GM12864 (cell line): ENCODE measurements at regions not wholly inside any gene's neighbourhood (a gene's known extent, or its start where the extent isn't known, plus 50 kb on each side); places are given as distances from the start of the nearest gene placed in this dataset.

Experiments used
- DNase-seq: peaks from one replicate; pipeline ENCODE4 v3.0.0-alpha.2; 2011; ENCODE audit warnings: low read depth
- H3K4me3 ChIP-seq: 2 replicates; pipeline ENCODE4 v1.5.1; 2011; ENCODE audit warnings: mild to moderate bottlenecking, low read depth, low read length, control low read depth
- TF ChIP-seq, protein P1 (sequence below): IDR thresholded peaks from 2 replicates; pipeline ENCODE4 v1.5.1; 2011; ENCODE audit warnings: low read depth, mild to moderate bottlenecking, moderate library complexity, low read length, control low read depth, inconsistent platforms; ENCODE audit errors: missing control alignments

DNA sequence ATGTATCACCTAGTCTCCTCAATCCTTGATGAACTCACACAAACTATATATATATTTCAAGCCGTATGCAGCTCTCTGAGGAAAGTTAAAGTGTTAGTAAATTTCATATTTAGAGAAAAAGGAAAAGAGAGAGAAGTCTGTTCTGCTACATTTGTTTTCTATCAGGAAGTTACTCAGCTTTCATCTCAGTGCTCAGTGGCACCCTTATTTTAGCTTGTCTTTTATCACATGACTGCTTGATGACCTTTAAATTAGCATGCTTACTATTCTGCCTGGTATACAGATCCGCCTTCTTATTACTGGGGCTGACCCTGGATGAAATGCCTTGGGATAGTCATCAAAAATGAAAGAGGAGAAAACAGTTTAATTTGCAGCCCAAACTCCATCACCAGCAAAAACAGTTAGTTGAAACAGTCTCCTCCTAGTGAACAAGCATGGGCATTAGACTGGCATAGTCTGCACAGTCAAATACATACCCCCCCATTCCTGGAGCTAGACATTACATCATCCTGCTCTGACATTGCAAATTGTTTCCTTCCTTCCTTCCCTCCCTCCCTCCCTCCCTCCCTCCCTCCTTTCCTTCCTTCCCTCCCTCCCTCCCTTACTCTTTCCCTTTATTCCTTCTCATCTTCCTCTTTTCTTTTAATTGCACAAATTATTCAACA, 215.7 kb downstream of the TMEM182 start:
- DNase-seq = no peak
- no peak overlapping the region for H3K4me3 ChIP-seq
- TF ChIP-seq, protein P1, sequence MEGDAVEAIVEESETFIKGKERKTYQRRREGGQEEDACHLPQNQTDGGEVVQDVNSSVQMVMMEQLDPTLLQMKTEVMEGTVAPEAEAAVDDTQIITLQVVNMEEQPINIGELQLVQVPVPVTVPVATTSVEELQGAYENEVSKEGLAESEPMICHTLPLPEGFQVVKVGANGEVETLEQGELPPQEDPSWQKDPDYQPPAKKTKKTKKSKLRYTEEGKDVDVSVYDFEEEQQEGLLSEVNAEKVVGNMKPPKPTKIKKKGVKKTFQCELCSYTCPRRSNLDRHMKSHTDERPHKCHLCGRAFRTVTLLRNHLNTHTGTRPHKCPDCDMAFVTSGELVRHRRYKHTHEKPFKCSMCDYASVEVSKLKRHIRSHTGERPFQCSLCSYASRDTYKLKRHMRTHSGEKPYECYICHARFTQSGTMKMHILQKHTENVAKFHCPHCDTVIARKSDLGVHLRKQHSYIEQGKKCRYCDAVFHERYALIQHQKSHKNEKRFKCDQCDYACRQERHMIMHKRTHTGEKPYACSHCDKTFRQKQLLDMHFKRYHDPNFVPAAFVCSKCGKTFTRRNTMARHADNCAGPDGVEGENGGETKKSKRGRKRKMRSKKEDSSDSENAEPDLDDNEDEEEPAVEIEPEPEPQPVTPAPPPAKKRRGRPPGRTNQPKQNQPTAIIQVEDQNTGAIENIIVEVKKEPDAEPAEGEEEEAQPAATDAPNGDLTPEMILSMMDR = no peak

DNA sequence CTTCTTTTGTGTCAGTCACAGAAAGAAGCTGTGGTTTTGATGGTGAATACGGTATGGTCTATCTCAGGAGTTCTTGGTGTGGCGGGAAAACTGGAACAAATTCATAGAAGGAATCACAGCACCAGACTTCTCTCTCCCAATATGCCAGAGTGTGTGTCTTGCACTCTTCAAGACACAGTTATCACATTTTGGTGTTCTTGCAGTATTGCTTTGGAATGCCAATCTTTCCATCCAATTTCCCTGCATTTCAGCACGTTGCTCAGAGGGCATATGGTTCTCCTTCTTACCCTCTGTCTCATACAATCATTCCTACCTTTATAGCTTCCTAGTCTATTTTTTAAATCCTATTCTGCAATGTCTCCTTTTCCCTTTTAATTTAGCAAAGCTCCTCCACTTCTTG, 216.3 kb downstream of the TMEM182 start:
- TF ChIP-seq, protein P1 = no peak
- no peak overlapping the region for H3K4me3 ChIP-seq
- DNase-seq = no peak

DNA sequence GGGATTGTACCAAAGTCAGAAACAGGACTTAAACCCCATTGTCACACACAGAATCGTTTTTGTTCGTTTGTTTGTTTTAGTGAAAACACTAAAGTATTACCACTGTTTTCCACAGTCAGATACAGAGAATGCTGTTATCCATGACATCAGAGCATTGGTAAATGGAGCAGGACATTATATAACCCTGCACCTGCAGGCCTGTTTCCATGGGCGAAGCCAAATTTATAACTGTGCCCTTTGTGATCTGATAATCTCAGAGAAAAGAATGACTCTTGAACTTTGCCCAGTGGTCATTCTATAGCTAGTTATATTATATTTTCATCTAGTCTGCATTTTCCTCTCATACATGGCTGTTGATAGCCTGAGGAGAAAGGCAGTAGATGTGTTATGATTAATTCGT, 217.6 kb downstream of the TMEM182 start:
- TF ChIP-seq, protein P1 = no peak
- DNase-seq = no peak

DNA sequence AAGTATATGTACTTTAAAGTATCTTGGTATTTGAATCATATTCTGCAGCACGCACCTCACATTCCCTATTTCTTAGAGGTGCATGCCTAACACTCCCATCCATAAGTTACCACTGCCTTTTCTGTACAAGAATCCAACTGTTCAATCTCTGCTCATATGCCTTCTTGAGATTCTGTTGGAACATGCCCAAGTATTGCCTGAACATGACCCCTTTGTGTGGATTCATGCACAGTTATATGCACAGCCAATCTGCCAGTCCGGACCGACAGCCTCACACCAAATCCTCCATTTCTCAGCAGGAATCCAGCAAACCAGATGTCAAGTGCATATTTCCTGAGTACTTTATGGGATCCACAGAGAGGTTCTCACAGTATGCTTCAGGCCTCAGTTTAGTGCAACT, 222.0 kb downstream of the TMEM182 start:
- TF ChIP-seq, protein P1 = no peak
- no peak for DNase-seq
- no peak overlapping the region for H3K4me3 ChIP-seq

More for the DNA sequence above, 217.6 kb downstream of the TMEM182 start:
- H3K4me3 ChIP-seq = no peak overlapping the region

DNA sequence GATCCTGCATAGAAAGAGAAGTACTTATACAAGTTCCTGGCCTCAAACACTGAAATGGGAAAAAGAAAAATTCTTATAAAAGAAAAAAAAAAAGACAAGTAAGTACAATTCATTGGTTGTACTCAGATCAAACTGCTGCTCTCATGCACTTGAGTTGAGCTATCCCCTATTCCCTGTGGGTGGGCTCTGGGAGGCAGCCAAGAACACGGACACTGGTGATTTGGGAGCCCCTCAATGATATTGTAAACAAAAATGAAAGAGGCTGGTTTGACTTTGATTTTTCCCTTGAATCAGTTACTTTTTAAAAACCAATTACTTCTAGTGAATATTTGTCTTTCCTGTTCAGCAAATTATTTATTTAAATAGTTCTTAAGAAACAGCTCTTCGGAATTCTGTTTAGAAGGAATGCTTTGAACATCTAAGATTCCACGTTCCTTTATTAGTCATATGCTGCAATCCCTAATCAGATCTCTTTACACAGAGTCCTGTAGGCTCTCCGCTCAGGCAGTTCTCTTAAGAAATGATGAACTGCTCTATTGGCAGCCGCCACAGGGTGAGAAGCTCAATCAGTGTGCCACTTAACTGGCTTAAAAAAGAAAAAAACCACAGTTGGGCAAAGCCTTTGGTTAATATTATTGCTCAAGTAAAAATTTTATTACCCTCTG, 225.1 kb downstream of the TMEM182 start:
- TF ChIP-seq, protein P1 = no peak
- H3K4me3 ChIP-seq = no peak overlapping the region
- DNase-seq = no peak

DNA sequence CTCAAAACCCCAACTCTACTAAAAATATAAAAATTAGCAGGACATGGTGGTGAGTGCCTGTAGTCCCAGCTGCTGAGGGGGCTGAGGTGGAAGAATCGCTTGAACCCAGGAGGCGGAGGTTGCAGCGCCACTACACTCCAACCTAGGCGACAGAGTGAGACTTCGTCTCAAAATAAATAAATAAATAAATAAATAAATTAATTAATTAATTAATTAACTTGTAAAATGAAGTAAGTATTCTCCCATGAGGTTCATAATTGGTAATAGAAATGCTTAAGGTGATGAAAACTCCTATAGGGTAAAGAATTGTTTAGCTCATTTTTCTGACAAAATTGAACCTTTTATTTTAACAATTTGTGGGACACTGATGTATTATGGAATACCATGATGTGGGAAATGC, 230.8 kb downstream of the TMEM182 start:
- TF ChIP-seq, protein P1 = no peak
- no peak for DNase-seq
- no peak overlapping the region for H3K4me3 ChIP-seq

DNA sequence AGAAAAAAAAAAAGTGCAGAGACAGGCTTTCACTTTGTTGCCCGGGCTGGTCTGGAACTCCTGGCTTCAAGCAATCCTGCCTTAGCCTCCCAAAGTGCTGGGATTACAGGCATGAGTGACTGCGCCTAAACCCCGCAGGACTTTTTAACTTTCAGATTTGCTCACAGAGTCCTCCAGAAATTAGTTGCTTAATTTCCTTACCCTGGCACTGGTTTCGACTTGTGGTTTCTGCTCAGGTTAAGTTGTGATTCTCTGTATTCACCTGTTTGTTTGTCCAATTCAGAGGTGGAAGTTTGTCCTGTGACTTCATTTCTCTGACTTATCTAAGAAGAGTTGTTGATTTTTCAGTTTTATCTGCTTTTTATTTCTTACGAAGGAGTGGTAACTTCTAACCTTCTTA, 238.1 kb downstream of the TMEM182 start:
- H3K4me3 ChIP-seq = no peak overlapping the region
- TF ChIP-seq, protein P1 = no peak
- DNase-seq = no peak
